ENCODE measurements at regions not wholly inside any gene's neighbourhood (a gene's known extent, or its start where the extent isn't known, plus 50 kb on each side); places are given as distances from the start of the nearest gene placed in this dataset.

GRCh38 chr2:156695595-156695994 lies 259.4 kb downstream of the GPD2 start:
- TF ChIP-seq ZFX (IDR thresholded peaks at IDR 0.05; ENCODE audit: borderline replicate concordance): no peak
- TF ChIP-seq CTCF (IDR thresholded peaks at IDR 0.05): no peak

Data from 22Rv1 (cell line).